22Rv1 (cell line): ENCODE measurements at regions not wholly inside any gene's neighbourhood (a gene's known extent, or its start where the extent isn't known, plus 50 kb on each side); places are given as distances from the start of the nearest gene placed in this dataset.

ENCODE experiments used
- CTCF ChIP-seq: fragments of 450-650 bp; IDR thresholded peaks from 2 replicates; pipeline ENCODE4 v1.5.1; 2017; ENCODE audit warnings: mild to moderate bottlenecking
- ZFX ChIP-seq: fragments of 450-650 bp; IDR thresholded peaks from 2 replicates; pipeline ENCODE4 v1.6.1; 2017; ENCODE audit warnings: antibody characterized with exemption, borderline replicate concordance

- no peak for TF ChIP-seq CTCF
- no peak for TF ChIP-seq ZFX
Measured at GRCh38 chr10:64586934-64587503, 1065.8 kb downstream of the REEP3 start.
